Epithelial cell of esophagus (primary cell): ENCODE measurements at regions not wholly inside any gene's neighbourhood (a gene's known extent, or its start where the extent isn't known, plus 50 kb on each side); places are given as distances from the start of the nearest gene placed in this dataset.
"Not testable (repeated sequence)": the region's sequence is repeated elsewhere in the genome, so short reads cannot be mapped to it uniquely, and the experiment has no call there.

Experiments used
- DNase-seq: peaks from one replicate; pipeline ENCODE4 v3.0.0; 2010; ENCODE audit warnings: low read depth
- H3K4me3 ChIP-seq: 2 replicates; pipeline ENCODE4 v1.5.1; 2011; ENCODE audit warnings: mild to moderate bottlenecking, low read length, control low read depth
- TF ChIP-seq, protein P1 (sequence below): IDR thresholded peaks from 2 replicates; pipeline ENCODE4 v1.5.1; 2011; ENCODE audit warnings: low read depth, mild to moderate bottlenecking, low read length, control low read depth, inconsistent platforms; ENCODE audit not compliant: insufficient read depth; ENCODE audit errors: missing control alignments

DNA sequence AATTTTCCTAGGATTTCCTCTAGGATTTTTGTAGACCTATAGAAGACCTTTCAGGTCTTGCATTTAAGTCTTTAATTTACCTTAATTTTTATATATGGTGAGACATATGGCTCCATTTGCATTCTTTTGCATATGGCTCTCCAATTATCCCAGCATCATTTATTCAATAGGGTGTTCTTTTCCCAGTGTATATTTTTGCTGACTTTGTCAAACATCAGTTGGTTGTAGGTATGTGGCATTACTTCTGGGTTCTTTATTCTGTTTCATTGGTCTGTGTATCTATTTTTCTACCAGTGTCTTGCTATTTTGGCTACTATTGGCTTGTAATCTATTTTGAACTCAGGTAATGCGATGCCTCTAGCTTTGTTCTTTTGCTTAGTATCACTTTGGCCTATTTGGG is 239.8 kb upstream of the CNTNAP5 start:
- no peak overlapping the region for H3K4me3 ChIP-seq
- DNase-seq: no peak
- TF ChIP-seq, protein P1, sequence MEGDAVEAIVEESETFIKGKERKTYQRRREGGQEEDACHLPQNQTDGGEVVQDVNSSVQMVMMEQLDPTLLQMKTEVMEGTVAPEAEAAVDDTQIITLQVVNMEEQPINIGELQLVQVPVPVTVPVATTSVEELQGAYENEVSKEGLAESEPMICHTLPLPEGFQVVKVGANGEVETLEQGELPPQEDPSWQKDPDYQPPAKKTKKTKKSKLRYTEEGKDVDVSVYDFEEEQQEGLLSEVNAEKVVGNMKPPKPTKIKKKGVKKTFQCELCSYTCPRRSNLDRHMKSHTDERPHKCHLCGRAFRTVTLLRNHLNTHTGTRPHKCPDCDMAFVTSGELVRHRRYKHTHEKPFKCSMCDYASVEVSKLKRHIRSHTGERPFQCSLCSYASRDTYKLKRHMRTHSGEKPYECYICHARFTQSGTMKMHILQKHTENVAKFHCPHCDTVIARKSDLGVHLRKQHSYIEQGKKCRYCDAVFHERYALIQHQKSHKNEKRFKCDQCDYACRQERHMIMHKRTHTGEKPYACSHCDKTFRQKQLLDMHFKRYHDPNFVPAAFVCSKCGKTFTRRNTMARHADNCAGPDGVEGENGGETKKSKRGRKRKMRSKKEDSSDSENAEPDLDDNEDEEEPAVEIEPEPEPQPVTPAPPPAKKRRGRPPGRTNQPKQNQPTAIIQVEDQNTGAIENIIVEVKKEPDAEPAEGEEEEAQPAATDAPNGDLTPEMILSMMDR: no peak

DNA sequence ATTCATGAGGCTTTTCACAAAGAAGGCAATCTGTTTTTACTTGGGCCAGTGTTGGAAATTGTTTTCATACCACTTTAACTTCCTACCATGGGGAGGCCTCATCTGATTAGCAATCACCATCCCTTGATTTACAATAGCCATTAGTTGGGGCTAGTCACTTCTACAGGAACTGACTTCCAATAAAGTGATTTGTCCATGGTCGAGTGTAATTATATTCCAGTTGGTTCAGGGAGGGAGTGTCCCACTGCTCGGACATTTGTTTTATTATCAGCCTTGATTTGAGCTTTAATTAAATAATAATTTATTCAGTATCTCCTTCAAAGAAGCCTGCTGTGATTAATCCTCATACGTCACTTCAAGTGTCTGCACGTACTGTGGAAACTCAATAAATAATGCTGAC is 233.9 kb upstream of the CNTNAP5 start:
- TF ChIP-seq, protein P1: no peak
- H3K4me3 ChIP-seq: no peak overlapping the region
- DNase-seq: no peak

DNA sequence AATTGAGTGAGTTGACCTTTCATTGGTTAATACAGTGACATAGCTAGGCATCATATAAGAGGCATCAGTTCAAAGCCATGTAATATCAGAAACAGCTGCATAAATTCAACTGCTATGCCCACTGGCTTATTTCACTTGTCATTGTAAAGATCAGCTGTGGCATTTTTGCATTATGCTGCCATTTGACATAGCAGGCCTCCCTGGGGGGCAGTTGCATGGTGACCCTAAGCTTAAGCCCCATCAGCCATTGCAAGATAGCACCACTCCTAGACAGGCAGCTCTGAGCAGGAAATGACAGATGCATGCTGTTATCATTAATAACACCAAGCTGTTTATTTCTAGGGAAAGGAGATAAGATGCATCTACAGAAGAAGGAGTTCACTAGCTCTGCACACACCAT is 233.4 kb upstream of the CNTNAP5 start:
- TF ChIP-seq, protein P1: no peak
- no peak overlapping the region for H3K4me3 ChIP-seq
- no peak for DNase-seq

DNA sequence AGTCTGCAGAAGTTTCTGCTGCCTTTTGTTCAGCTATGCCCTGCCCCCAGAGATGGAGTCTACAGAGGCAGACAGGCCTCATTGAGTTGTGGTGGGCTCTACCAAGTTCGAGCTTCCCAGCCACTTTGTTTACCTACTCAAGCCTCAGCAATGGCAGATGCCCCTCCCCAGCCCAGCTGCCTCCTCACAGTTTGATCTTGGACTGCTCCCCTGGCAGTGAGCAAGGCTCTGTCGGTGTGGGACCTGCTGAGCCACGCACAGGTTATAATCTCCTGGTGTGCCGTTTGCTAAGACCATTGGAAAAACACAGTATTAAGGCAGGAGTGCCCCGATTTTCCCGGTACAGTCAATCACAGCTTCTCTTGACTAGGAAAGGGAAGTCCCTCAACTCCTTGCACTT is 221.0 kb upstream of the CNTNAP5 start:
- not testable (repeated sequence) for H3K4me3 ChIP-seq, DNase-seq

DNA sequence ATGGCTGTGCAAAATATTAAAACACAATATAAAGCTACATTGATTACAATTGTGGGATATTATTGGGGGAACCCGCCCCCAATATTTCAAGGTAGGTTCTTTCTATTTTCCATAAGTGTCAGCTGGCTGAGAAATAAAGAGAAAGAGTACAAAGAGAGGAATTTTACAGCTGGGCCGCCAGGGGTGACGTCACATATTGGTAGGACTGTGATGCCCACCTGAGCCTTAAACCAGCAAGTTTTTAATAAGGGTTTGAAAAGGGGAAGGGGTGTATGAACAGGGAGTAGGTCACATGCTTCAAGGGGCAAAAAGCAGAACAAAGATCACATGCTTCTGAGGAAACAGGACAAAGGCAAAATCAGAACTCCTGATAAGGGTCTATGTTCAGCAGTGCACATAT is 219.3 kb upstream of the CNTNAP5 start:
- DNase-seq, H3K4me3 ChIP-seq: not testable (repeated sequence)

DNA sequence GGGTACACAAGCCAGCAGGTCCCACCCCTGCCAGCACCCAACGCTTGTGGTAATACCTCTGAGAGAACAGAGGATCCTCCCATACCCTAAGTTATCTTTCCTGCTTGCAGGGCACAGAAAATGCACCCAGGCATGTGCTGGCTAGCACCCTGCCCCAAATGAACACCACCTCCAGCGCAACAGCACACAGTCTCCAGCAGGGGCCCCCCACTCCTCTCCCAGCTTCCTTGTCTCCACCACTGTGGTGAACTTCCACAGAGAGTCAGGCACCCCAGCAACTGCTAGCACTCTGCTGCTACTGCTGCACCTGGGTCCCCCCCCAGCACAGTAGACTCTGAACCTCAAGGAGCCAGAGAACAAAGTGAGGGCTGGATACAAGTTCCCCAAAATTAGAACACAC is 216.8 kb upstream of the CNTNAP5 start:
- TF ChIP-seq, protein P1: no peak
- no peak overlapping the region for H3K4me3 ChIP-seq
- DNase-seq: no peak

DNA sequence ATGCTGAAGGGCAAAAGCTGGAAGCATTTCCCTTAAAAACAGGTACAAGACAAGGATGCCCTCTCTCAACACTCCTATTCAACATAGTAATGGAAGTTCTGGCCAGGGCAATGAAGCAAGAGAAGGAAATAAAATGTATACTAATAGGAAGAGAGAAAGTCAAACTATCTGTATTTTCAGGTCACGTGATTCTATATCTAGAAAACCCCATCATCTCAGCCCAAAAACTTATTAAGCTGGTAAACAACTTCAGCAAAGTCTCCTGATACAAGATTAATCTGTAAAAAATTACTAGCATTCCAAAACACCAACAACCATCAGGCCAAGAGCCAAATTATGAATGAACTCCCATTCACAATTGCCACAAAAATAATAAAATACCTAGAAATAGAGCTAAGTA is 213.2 kb upstream of the CNTNAP5 start:
- no peak overlapping the region for H3K4me3 ChIP-seq
- TF ChIP-seq, protein P1: no peak
- no peak for DNase-seq

DNA sequence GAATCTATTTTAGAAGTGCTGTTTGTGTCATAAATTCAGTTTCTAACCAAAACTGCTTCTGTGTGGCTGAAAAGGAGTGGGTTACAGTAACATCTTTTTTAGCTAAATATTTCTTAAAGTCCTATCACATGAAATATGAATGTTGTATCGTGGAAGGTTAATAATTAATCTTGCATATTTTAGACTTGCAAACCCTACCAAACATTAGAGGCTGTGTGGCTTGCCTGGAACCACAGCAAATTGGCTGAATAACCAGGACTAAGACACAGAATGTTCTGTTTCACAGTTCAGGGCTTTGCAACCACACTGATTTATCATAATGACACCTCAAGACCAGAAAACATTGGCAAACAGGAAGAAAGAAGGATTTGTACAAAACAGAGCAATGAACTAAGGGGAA is 208.9 kb upstream of the CNTNAP5 start:
- TF ChIP-seq, protein P1: no peak
- no peak for DNase-seq
- H3K4me3 ChIP-seq: no peak overlapping the region
